Neural cell (in vitro differentiated cells): ENCODE measurements at regions not wholly inside any gene's neighbourhood (a gene's known extent, or its start where the extent isn't known, plus 50 kb on each side); places are given as distances from the start of the nearest gene placed in this dataset.
"Not testable (repeated sequence)": the region's sequence is repeated elsewhere in the genome, so short reads cannot be mapped to it uniquely, and the experiment has no call there.

Experiments
- MXI1 ChIP-seq: fragments of 450-650 bp; conservative IDR thresholded peaks from 2 replicates; pipeline ENCODE4 v1.6.1; 2014; ENCODE audit warnings: antibody characterized with exemption, mild to moderate bottlenecking; ENCODE audit not compliant: poor library complexity, severe bottlenecking
- TF ChIP-seq, protein P1 (sequence below): fragments of 450-650 bp; IDR thresholded peaks from 2 replicates; pipeline ENCODE4 v1.5.1; 2014; ENCODE audit warnings: antibody characterized with exemption, mild to moderate bottlenecking, moderate library complexity; ENCODE audit not compliant: poor library complexity, severe bottlenecking

DNA sequence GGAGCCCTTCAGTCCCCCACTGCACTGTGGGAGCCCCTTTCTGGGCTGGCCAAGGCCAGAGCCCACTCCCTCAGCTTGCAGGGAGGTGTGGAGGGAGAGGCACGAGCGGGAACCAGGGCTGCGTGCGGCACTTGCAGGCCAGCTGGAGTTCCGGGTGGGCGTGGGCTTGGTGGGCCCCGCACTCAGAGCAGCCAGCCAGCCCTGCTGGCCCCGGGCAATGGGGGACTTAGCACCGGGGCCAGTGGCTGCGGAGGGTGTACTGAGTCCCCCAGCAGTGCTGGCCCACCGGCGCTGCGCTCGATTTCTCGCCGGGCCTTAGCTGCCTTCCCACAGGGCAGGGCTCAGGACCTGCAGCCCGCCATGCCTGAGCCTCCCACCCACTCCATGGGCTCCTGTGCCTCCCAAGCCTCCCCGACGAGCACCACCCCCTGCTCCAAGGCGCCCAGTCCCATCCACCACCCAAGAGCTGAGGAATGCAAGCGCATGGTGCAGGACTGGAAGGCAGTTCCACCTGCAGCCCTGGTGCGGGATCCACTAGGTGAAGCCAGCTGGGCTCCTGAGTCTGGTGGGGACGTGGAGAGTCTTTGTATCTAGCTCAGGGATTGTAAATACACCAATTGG lies 776.2 kb downstream of the KCTD8 start:
- TF ChIP-seq, protein P1, sequence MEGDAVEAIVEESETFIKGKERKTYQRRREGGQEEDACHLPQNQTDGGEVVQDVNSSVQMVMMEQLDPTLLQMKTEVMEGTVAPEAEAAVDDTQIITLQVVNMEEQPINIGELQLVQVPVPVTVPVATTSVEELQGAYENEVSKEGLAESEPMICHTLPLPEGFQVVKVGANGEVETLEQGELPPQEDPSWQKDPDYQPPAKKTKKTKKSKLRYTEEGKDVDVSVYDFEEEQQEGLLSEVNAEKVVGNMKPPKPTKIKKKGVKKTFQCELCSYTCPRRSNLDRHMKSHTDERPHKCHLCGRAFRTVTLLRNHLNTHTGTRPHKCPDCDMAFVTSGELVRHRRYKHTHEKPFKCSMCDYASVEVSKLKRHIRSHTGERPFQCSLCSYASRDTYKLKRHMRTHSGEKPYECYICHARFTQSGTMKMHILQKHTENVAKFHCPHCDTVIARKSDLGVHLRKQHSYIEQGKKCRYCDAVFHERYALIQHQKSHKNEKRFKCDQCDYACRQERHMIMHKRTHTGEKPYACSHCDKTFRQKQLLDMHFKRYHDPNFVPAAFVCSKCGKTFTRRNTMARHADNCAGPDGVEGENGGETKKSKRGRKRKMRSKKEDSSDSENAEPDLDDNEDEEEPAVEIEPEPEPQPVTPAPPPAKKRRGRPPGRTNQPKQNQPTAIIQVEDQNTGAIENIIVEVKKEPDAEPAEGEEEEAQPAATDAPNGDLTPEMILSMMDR = not testable (repeated sequence)
- TF ChIP-seq MXI1 = not testable (repeated sequence)
